ENCODE measurements at regions not wholly inside any gene's neighbourhood (a gene's known extent, or its start where the extent isn't known, plus 50 kb on each side); places are given as distances from the start of the nearest gene placed in this dataset.
"Not testable (repeated sequence)": the region's sequence is repeated elsewhere in the genome, so short reads cannot be mapped to it uniquely, and the experiment has no call there.

DNA sequence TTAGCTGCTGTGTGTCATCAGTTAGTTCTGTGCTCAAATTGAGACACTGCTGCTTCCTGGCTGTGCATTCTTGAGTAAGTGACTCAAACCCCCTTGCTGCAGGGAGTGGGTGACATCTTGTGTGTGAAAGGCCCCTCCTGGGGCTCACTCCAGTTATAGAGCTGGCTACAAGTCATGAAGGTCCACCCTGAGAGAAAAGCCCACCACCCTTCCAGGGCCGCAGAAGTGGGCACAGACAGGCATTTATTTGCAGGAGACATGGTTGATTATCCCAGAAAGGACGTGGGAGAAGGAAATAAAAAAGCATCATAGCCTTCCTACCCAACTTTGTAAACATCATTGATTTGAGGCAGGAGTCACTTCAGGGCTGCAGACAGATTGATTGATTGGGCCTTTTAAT, 550.6 kb downstream of the MATN1 start:
- DNase-seq, result no peak
- intact Hi-C loops (cut with DNase I), result no loop called here

DNA sequence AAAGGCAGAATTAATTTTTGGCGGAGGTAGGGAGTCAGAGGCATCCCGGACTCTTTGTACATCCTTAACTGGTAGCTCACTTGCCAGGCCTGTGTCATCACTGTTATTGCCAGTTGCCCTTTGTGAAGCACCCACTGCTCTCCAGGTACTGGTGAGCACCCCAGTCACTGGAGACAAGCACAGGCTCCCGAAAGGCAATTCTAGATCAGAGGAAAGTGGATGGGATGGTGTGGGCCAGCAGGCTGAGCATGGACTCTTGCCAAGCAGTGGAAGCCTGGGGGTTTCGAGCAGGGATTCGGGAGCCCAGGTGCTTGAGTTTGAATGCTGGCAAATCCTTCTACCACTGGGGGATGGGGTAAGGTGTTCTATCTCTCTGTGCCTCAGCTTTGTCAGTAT, 551.1 kb downstream of the MATN1 start:
- DNase-seq, result no peak
- intact Hi-C loops (cut with DNase I), result no loop called here

DNA sequence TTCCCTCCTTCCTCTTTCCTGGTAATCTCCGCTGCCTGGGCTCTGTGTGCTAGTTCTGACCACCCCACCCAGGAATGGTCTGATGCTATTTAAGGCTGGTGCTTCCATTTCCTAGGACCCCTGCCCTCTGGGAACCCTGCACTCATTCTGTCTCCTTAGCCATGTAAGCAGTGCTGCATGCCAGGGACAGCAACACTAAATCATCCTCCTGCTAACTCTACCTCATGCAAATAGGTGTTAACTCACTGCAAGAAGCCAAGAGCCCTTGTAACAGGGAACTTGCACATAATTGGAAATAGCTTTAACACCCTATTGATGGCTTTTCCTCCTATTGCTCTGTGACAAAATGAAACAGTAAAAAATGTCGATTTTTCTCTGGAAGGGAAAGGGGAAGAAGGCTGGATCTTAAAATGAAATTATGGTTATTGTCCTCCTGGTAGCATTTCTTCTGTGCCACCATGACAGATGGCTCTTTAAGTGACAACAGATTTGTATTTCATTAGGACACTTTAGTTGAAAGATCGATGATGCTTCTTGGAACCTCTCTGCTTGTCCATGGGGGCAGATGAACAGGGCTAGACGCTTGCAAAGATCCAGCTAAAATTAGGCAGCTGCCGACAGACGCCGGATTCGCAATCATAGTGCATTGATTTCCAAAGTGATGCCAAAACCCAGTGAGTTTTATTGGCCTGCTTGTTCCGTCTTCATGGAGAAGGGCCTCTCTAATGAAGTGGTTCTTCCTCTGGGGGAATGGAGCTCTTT, 551.7 kb downstream of the MATN1 start:
- intact Hi-C loops (cut with DNase I), result no loop called here
- no peak for DNase-seq

DNA sequence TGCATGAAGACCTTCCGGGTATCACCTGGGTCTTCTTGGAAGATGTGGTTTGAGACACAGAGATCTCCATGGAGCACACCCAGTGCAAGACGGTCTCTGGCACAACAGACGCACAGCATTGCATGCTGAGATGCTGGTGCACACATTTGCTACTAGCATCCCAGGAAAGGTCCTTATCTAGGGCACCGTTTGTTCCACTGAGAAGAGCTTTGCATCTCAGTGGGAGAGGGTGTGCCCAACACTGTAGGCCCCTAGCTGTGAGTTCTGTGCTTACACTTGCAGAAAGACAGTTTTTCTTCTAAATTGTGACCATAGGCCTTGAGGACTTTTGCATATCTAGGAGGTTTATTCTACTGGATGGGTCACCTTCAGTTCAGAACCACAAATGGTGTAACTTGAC, 554.1 kb downstream of the MATN1 start:
- intact Hi-C loops (cut with DNase I), result no loop called here
- DNase-seq, result no peak

DNA sequence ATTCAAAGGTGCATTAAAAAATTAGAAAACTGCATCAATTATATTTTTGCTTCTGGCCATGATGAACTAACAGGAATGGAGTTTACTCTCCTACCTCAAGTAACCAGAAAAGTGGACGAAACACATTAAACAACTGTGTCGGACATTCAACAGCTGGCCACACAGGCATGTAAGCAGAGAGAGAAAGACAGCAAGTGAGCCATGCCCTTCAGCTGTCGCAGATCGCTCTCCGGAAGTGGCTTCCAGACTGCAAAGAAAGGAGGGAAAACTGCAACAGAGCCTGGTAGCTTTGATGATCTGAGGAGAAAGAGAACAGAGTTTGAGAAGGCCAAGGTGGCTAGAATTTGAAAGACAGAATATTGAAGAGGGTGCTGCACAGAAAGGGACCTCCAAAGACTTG, 557.2 kb downstream of the MATN1 start:
- intact Hi-C loops (cut with DNase I), result no loop called here
- no peak for DNase-seq

DNA sequence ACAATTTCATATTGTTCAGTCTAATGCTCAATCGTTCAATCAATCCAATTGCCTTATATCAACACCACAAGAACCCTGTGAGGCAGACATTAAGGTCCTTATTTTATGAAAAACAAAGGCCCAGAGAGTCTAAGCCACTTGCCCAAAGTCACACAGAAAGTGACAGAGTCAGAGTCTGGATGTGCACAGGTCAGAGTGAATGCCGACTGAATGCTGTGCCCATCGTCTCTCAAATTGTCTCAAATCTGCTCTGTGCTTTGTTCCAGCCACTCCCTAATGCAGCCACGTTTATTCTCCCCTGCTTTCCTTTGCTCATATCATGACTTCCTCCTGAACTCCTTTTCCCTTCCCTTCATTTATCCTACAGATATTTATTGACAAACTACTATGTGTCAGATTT, 558.3 kb downstream of the MATN1 start:
- intact Hi-C loops (cut with DNase I), result no loop called here
- DNase-seq, result no peak

DNA sequence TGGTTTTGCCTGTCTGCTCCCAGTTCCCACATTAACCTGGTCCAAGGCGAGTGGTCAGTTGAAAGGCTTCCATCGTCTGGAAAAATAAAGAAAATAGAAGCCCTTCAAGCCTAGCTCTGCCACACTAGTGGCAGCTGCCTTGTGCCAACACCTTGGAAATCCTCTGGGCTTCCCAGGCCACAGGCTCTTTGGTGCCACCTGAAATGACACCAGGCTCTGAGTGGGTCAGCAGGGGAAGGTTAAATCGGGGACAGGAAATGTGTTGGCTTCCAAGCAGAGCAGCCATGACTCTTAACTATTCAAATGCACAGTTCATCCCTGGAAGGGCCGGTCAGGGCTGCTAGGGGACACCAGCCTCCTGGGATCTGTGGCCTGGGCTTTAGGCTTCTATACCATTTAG, 558.7 kb downstream of the MATN1 start:
- intact Hi-C loops (cut with DNase I), result no loop called here
- no peak for DNase-seq

DNA sequence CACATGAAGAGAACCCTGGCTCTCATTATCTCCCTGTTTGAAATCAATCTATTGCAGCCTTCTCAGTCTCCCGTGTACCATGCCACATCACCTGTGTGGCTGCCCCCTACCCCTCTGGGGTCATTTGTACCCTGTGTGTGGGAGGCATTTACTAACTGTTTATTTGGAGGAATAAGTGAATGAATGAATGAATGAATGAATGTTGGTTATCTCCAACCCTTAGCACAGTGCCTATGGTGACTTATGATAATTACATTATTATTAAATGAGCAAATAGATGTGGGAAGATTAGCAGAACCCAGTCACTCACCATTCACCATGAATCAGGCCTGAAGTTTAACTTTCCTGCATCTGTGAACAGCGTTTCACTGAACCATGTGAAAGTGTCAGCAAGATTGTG, 560.8 kb downstream of the MATN1 start:
- no peak for DNase-seq

DNA sequence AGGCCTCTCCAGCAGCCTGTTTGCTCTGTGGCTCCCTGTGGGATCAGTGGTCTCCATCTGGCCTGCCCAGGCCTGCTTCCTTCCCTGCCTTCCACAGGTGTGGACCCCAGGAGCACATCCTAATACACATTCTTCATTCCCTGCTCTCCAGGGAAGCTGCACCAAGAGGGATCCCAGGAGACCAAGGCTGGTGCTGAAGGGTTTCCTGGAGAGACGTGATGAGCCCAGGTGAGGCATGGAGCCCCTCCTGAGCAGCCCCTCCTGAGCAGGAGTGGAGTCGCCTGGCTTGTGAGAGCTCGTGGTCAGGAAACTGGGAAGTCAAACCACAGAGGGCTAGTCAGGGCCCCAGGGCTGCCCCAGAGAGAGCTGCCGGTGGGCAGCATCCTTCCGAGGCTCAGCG, 561.4 kb downstream of the MATN1 start:
- DNase-seq, result no peak
- intact Hi-C loops (cut with DNase I), result no loop called here

More for the DNA sequence above, 560.8 kb downstream of the MATN1 start:
- intact Hi-C loops (cut with DNase I), result no loop called here

DNA sequence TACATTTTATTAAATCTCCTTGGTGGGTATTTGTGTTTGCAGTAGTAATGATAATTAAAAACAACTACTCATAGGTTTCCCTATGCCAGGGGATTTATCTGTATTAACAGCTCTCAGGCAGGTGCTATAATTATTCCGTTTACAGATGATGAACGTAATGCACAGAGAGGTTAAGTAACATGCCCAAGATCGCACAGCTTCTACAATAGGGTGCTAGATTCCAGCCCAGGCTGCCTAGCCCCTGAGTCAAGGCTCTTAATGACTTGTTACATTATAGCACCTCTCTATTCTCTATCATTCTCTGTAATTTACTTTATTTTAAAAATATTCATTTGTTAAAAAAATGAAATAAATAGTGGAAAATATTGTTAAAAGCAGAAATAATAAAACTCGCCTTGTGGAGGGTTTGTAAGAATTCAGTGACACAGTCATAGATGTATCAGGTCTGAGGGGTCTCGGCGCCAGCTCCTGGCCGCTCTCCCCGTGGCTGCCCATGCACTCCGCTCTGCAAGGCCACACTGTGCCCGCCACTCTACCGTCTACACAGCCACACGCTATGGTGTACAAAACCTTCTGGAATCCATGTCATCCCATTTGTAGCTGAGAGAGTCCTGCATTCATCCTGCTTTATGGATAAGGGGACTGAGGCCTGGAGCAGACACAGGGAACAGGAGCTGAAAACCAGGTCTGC, 562.2 kb downstream of the MATN1 start:
- intact Hi-C loops (cut with DNase I), result no loop called here
- no peak for DNase-seq

DNA sequence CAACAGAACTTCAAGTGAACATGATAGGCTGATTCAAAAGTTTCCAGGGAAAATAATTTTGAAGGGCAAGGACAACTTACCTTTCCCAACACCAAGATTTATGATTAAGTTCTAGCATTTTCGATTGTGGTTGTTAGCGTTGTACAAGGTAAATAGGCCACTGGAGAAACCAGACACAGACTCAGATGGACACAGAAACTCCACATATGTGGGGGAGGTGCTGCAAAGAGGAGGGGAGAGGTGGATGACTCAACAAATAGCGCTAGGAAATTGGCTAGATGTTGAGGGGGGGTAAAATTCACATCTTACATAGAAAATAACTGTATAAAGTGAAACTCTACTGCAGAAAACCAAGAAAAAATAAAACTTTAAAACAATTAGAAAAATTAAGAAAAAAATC, 564.4 kb downstream of the MATN1 start:
- intact Hi-C loops (cut with DNase I), result no loop called here

DNA sequence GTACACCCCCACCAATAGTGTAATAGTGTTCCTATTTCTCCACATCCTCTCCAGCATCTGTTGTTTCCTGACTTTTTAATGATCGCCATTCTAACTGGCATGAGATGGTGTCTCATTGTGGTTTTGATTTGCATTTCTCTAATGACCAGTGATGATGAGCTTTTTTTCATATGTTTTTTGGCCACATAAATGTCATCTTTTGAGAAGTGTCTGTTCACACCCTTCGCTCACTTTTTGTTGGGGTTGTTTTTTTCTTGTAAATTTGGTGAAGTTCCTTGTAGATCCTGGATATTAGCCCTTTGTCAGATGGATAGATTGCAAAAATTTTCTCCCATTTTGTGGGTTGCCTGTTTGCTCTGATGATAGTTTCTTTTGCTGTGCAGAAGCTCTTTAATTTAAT, 567.7 kb downstream of the MATN1 start:
- intact Hi-C loops (cut with DNase I); DNase-seq: not testable (repeated sequence)

More for the DNA sequence above, 564.4 kb downstream of the MATN1 start:
- DNase-seq, result no peak

DNA sequence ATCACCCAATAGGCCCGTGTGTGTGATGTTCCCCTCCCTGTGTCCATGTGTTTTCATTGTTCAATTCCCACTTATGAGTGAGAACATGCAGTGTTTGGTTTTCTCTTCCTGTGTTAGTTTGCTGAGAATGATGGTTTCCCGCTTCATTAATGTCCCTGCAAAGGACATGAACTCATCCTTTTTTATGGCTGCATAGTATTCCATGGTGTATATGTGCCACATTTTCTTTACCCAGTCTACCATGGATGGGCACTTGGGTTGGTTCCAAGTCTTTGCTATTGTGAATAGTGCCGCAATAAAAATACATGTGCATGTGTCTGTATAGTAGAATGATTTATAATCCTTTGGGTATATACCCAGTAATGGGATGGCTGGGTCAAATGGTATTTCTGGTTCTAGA, 568.1 kb downstream of the MATN1 start:
- intact Hi-C loops (cut with DNase I); DNase-seq: not testable (repeated sequence)

DNA sequence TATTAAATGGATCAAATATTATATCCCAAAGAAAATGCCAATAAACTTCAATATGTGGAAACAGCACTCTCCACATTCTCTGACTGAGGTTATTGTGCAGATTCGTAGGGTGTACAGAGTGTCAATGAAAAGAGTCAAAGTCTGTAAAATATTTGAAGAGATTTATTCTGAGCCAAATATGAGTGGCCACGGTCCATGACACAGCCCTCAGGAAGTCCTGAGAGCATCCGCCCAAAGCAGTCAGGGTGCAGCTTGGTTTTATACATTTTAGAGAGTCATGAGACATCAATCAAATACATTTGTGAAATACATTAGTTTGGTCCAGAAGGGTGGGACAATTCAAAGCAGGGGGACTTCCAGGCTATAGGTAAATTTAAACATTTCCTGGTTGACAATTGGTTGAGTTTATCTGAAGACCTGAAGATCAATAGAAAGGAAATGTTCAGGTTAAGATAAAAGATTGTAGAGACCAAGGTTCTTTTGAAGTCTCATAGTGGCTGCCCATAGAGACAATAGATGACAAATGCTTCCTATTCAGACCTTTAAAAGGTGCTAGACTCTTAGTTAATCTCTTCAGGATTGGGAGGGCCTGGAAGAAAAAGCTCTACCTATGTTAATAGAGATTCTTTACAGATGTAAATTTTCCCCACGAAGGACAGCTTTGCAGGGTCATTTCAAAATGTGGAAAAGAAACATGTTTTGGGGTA, 569.5 kb downstream of the MATN1 start:
- intact Hi-C loops (cut with DNase I), result no loop called here
- no peak for DNase-seq

DNA sequence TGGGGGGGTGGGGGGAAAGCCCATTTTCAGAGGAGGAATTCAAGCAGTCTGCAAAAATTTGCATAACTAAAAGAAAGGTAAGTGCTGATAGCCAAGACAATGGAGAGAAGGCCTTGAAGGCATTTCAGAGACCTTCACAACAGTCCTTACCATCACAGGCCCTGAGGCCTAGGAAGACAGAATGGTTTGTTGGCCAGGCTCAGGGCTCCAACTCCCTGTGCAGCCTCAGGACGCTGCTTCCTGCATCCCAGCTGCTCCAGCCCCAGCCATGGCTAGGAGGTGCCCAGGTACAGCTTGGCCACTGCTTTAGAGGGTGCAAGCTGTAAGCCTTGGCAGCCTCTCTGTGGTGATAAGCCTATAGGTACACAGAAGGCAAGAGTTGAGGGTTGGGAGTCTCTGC, 571.6 kb downstream of the MATN1 start:
- intact Hi-C loops (cut with DNase I), result no loop called here
- no peak for DNase-seq

DNA sequence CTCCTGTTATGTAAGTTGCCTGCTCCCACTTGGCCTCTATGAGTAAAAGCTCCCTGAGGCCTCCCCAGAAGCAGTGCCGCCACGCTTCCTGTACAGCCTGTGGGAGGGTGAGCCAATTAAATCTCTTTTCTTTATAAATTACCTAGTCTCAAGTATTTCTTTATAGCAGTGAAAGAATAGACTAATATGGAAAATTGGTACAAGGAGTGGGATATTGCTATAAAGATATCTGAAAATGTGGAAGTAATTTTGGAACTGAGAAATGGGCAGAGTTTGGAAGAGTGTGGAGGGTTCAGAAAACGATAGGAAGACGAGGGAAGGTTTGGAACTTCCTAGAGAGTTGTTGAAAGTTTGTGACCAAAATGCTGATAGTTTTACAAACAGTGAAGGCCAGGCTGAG, 572.3 kb downstream of the MATN1 start:
- intact Hi-C loops (cut with DNase I), result no loop called here
- DNase-seq, result no peak

DNA sequence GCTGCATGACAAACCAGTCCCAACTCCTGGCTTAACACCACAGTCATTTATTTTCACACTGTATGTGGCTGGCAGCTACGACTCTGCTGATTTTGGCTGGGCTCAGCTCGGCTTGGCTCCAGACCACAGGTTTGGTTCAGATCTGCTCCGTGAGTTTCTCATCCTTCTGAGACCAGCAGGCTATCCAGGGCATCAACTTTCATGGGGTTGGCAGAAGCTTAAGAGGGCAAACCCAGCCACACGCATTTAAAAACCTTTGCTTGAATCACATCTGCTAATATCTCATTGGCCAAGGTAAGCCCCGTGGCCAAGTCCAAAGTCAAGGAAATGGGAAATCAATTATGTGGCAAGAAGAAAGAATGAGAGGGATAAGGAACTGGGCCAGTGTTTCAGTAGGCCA, 574.2 kb downstream of the MATN1 start:
- intact Hi-C loops (cut with DNase I), result no loop called here
- peak in 1 of 42 donors; percentile 20 for DNase-seq

DNA sequence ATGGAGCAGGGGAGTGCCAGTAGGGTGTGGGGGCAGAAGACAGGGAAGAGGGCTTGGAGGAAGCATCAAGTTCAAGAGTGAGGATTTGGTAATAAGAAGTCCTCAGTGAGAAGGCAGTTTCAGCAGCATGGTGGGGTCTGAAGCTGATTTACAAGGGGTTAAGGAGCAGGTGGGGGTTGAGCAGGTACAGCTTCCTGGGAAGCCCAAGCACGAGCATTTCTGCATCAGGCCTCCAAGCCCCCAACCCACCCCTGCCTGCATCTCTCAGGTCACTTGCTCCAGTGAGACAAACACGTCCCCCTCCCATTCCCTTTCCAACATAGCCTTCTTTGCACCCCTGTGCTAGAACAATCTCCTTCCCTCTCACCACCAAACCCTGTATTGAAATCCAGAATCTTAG, 574.7 kb downstream of the MATN1 start:
- peak in 1 of 42 donors; percentile 14 for DNase-seq
- intact Hi-C loops (cut with DNase I), result no loop called here

DNA sequence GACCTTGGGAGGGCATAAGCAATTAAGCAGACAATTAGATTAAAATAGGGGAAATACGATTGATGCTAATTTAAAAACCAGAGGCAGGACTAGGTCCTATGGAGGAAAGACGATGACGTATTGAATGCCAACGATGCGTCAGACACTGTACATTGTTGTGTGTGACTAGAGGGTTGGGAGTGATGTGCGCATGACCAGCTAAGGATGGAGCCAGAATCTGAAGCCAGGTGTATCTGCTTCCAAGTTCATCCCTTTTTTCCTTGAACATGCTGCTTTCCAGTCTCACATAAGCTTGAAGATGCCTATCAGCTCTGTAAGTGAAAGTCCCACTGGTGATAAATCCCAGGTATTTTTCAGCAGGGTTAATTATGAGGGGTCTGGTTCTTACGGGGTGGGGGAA, 576.2 kb downstream of the MATN1 start:
- intact Hi-C loops (cut with DNase I), result no loop called here
- DNase-seq, result peak in 1 of 42 donors; percentile 21

DNA sequence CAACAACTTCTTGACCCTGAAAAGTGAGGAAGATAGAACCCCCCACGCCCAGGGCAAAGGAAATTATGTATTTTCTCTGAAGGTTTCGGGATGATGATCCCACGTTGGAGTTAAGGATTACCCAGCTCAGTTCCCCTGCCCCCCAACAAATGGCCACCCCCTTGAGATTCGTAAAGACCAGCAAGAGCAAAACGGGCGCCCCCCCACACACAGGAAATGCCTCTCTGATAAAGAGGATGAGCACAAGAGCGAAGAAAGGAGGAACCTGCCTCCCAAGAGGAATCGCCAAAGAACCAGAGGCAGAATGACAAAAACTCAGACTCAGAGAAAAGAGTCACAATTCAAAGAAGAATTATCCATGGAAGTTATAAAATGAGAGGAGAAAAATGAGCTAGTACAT, 576.9 kb downstream of the MATN1 start:
- intact Hi-C loops (cut with DNase I), result no loop called here
- peak in 3 of 42 donors; percentile 7 to 17 (median 9) for DNase-seq

Data from head of caudate nucleus (tissue), 42 donors.